GM12874 (cell line): ENCODE measurements at regions not wholly inside any gene's neighbourhood (a gene's known extent, or its start where the extent isn't known, plus 50 kb on each side); places are given as distances from the start of the nearest gene placed in this dataset.

Source experiments
- CTCF ChIP-seq: IDR thresholded peaks from 2 replicates; pipeline ENCODE4 v1.5.1; 2011; ENCODE audit warnings: low read depth, mild to moderate bottlenecking, control low read depth, low read length, moderate library complexity; ENCODE audit not compliant: insufficient read depth

- TF ChIP-seq CTCF: no peak
Observed at GRCh38 chr1:200333329-200333728, 76.5 kb downstream of the ZNF281 start.

DNA sequence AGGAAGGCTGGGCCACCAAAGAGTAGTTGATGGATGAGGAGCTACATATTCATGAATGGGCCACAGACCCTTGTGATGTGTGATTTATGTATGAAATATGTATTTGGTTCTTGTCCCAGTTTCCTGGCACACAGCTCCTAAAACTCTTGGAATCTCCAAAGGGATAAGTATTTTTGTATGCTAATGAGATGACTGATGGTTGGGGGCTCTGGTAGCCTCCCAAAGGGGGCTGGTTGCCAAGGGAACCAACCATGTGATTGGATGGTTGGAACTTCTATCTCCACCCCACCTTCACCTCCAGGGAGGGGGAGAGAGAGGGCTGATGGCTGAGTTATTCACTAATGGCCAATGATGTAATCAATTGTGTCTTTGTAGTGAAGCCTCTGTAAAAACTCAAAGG lies 77.1 kb downstream of the ZNF281 start:
- TF ChIP-seq CTCF: no peak

- no peak for TF ChIP-seq CTCF
Observed at GRCh38 chr1:200330741-200331428, 79.0 kb downstream of the ZNF281 start.

DNA sequence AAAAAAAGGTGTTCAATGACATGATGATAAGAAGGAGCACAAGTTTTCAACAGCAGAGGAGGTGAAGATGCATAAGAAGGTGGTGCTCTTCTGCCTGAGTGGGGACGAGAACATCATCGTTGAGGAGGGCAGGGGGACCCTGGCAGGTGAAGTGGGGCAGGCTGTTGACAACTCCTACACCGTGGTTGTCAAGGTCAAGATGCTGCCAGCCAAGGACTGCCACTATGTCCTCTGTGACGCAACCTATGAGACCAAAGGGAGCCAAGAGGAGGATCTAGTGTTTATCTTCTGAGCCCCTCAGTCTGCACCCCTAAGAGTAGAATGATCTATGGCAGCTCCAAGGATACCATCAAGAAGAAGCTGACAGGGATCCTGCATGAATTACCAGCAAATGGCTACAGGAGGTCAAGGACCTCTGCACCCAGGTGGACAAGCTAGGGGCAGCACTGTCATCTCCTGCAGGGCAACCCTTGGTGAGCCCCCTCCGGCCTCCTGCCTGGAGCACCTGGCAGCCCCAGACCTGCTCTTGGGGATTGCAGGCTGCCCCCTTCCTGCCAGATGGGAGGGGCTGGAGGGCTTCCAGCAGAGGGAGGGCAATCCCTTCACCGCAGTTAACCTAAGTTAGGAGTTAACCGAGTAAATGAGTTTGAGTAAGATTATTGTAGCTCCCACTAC lies 80.5 kb downstream of the ZNF281 start:
- TF ChIP-seq CTCF: no peak

DNA sequence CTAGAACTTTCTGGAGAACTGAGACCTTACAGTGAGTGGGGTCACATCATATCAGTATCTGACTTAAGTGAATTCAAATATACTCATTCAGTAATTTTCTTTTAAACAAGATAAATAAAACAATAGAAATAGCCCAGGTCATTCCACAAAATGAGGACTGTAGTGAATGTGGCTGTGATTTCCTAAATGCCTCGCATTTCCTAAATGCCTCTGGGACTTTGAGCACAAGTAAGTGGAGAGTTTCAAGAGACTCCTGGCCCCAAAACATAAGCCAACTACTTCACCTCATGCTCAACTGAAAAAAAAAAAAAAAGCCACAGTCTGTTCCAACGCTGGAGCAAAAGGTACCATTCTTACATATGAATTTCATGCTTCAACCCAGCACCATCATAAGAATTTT lies 81.5 kb downstream of the ZNF281 start:
- no peak for TF ChIP-seq CTCF

DNA sequence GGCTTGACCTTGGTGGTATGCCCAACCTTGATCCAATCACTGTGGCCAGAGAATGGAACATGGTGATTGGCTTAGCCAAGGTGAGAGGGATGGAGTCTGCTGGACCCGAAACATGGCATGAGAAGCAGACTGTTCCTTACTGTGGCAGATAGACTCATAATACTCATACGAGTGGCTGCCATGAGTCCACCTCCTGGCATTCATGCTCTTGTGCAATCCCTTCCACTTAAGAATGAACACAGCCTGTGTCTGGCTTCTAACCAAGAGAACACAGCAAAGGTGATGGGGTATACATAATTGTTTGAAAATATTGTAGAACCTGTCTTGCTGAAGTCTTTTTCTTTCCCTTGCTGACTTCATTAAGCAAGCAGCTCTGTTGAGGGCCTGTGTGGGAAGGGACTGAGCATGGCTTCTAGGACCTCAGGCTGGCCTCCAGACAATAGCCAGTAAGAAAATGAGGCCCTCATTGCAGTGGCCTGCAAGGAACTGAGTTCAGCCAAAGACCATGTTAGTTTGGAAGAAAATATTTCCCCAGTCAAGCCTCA lies 85.9 kb downstream of the ZNF281 start:
- TF ChIP-seq CTCF: no peak

DNA sequence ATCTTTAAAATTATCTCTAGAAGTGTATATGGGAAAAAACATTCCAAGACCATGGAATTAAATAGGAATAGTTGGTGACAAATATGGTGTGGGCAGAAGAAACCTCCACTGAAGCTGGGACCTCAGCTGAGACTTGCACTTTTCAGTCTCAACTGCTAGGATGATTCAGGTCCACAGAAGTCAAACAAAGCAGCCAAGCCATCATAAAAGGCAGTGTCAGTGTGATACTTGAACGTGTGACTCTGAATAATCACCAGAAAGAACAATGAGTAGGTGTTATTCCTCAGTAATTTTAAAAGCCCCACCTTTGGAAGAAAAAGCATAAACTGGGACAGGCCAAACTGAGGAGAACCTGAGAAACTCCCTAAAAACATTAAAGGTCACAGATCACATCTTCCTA lies 90.7 kb downstream of the ZNF281 start:
- no peak for TF ChIP-seq CTCF
